ENCODE measurements at regions not wholly inside any gene's neighbourhood (a gene's known extent, or its start where the extent isn't known, plus 50 kb on each side); places are given as distances from the start of the nearest gene placed in this dataset.

GRCh38 chr3:101050046-101050445 is 56.8 kb upstream of the ABI3BP start:
- no peaks in the 10 kb centered on the region for H3K36me3 ChIP-seq
- H3K27me3 ChIP-seq: no peaks in the 10 kb centered on the region
- 80 to 85% methylated on average over 5 of the region's 5 CpGs for WGBS, 2 donors
- ATAC-seq (ENCODE audit: low FRiP score in 2 of 2) (no peak), DNase-seq (no peak)
- no peak overlapping the region for H3K27ac ChIP-seq
- no peak overlapping the region for H3K4me3 ChIP-seq
- no peaks in the 10 kb centered on the region for H3K9me3 ChIP-seq
- TF ChIP-seq POLR2A (IDR thresholded peaks at IDR 0.05) (no peak), POLR2AphosphoS5 (IDR thresholded peaks at IDR 0.05) (no peak), EP300 (IDR thresholded peaks at IDR 0.05) (no peak)
- TF ChIP-seq, protein P1, sequence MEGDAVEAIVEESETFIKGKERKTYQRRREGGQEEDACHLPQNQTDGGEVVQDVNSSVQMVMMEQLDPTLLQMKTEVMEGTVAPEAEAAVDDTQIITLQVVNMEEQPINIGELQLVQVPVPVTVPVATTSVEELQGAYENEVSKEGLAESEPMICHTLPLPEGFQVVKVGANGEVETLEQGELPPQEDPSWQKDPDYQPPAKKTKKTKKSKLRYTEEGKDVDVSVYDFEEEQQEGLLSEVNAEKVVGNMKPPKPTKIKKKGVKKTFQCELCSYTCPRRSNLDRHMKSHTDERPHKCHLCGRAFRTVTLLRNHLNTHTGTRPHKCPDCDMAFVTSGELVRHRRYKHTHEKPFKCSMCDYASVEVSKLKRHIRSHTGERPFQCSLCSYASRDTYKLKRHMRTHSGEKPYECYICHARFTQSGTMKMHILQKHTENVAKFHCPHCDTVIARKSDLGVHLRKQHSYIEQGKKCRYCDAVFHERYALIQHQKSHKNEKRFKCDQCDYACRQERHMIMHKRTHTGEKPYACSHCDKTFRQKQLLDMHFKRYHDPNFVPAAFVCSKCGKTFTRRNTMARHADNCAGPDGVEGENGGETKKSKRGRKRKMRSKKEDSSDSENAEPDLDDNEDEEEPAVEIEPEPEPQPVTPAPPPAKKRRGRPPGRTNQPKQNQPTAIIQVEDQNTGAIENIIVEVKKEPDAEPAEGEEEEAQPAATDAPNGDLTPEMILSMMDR (IDR thresholded peaks at IDR 0.05): no peak
- H3K4me1 ChIP-seq: no peaks in the 10 kb centered on the region

DNA sequence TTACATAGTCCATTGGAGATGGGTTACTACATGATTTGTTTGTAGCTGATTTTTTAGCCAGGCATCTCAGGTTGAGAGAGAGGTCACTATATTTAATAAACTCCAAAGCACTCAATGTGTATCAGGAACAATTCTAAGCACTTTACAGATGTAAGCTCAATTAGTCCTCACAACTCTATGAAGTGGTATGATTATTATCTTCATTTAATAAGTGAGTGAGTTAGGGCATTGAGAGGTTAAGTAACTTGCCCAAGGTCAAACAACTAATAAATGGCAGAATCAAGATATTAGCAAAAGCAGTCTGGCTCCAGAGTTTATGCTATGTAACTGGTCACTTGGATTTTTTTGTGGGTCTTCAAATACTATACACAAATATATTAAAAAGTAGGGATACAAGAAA is 56.3 kb upstream of the ABI3BP start:
- Histone ChIP-seq H3K9me3 (no peaks in the 10 kb centered on the region), H3K36me3 (no peaks in the 10 kb centered on the region), H3K27ac (no peak overlapping the region), H3K4me1 (no peaks in the 10 kb centered on the region), H3K4me3 (no peak overlapping the region), H3K27me3 (no peaks in the 10 kb centered on the region)
- TF ChIP-seq EP300 (IDR thresholded peaks at IDR 0.05) (no peak), POLR2AphosphoS5 (IDR thresholded peaks at IDR 0.05) (no peak), POLR2A (IDR thresholded peaks at IDR 0.05) (no peak)
- TF ChIP-seq, protein P1 (IDR thresholded peaks at IDR 0.05): no peak
- ATAC-seq (ENCODE audit: low FRiP score in 2 of 2) (no peak), DNase-seq (no peak)

DNA sequence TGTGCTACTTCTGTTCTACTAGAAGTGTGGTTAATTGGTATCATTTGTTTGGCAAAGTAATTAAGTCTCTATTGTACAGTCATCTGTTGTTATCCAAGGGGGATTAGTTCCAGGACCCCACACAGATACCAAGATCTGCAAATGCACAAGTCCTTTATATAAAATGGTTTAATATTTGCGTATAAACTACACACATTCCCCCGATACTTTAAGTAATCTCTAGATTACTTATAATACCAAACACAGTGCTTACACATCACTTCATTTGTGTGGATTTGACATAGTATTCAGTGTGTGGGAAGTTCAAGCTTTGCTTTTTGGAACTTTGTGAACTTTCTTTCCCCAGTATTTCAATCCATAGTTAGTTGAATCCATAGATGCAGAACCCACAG is 50.5 kb upstream of the ABI3BP start:
- no peak overlapping the region for H3K4me3 ChIP-seq
- TF ChIP-seq, protein P1 (IDR thresholded peaks at IDR 0.05): no peak
- TF ChIP-seq POLR2AphosphoS5 (IDR thresholded peaks at IDR 0.05) (no peak), POLR2A (IDR thresholded peaks at IDR 0.05) (no peak), EP300 (IDR thresholded peaks at IDR 0.05) (no peak)
- 64 to 67% methylated on average over 2 of the region's 2 CpGs for WGBS, 2 donors
- no peaks in the 10 kb centered on the region for H3K4me1 ChIP-seq
- ATAC-seq (ENCODE audit: low FRiP score in 2 of 2) (no peak), DNase-seq (no peak)
- H3K27ac ChIP-seq: no peak overlapping the region
- no peaks in the 10 kb centered on the region for H3K27me3 ChIP-seq
- no peaks in the 10 kb centered on the region for H3K36me3 ChIP-seq
- no peaks in the 10 kb centered on the region for H3K9me3 ChIP-seq

DNA sequence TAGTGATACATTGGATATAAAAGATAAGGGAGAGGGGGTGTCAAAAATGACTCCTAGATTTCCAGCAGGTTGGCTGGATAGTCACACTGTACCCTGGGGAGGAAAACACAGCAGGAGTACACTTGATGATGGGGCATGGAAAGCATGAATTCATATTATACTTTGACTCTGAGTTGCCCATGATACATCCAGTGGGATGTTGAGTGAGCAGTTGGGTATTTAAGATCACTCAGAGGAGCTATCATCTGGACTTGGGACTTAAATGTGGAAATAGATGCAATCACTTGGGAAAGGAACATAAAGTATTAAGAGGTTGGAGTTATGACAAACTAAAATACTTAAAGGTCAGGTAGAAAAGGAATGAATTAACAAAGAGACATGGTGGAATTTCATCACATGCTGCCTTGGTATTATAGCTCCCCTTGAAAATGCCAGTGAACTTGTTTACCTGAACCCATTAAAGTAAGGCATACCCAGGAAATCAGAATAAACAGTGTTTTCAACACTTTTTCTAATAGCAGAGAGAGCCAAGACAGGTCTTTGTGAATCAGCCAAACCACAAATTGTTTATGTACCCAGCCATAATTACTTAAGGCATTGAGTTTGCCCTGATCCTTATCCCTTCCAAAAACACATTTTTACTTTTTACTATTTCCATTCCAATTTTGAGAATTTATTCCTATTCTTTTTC is 49.9 kb upstream of the ABI3BP start:
- TF ChIP-seq, protein P1 (IDR thresholded peaks at IDR 0.05): no peak
- TF ChIP-seq EP300 (IDR thresholded peaks at IDR 0.05): no peak
- no peak for TF ChIP-seq POLR2A (IDR thresholded peaks at IDR 0.05)
- TF ChIP-seq POLR2AphosphoS5 (IDR thresholded peaks at IDR 0.05): no peak
- no peaks in the 10 kb centered on the region for H3K9me3 ChIP-seq
- DNase-seq: no peak
- no peak for ATAC-seq (ENCODE audit: low FRiP score in 2 of 2)
- H3K4me1 ChIP-seq: no peaks in the 10 kb centered on the region
- no peak overlapping the region for H3K27ac ChIP-seq
- no peaks in the 10 kb centered on the region for H3K36me3 ChIP-seq
- H3K4me3 ChIP-seq: no peak overlapping the region
- H3K27me3 ChIP-seq: no peaks in the 10 kb centered on the region
